IMR-90 (cell line): ENCODE measurements at regions not wholly inside any gene's neighbourhood (a gene's known extent, or its start where the extent isn't known, plus 50 kb on each side); places are given as distances from the start of the nearest gene placed in this dataset.

Source experiments
- ATAC-seq: fragments of 200-7000 bp; cut with Tn5 transposase; 2 replicates; pipeline ENCODE4 v1.9.1; 2020; ENCODE audit warnings: low read depth, mild to moderate bottlenecking, moderate library complexity
- BruUV-seq: library from RNA; stranded (reverse); fragments of 400-500 nt; replicated peaks from 2 replicates; lab custom pipeline; 2021; lab: Mats Ljungman, UMichigan
- CTCF ChIA-PET: fragments of 300-600 bp; formaldehyde crosslinking; extraction: SDS; loops from one replicate; lab custom pipeline; 2021; ENCODE audit warnings: antibody characterized with exemption; lab: Yijun Ruan, JAX
- POLR2A ChIA-PET: fragments of 300-600 bp; sonication (Branson Sonifier 250); formaldehyde crosslinking; loops from one replicate; lab custom pipeline; 2022; ENCODE audit warnings: antibody characterized with exemption; ENCODE audit not compliant: unreplicated experiment; lab: Charles Lee
- DNase-seq: peaks from one replicate; pipeline ENCODE4 v3.0.0; 2013
- H2AFZ ChIP-seq: replicated peaks from 2 replicates; pipeline ENCODE3; 2013; ENCODE audit warnings: low read length, mild to moderate bottlenecking; ENCODE audit not compliant: poor library complexity
- H2AK5ac ChIP-seq: 2 replicates; pipeline ENCODE4 v1.6.1; 2013; ENCODE audit warnings: low read depth, low read length, inconsistent platforms
- H2AK9ac ChIP-seq: replicated peaks from 2 replicates; pipeline ENCODE3; 2013; ENCODE audit warnings: mild to moderate bottlenecking, low read depth, low read length, moderate library complexity; ENCODE audit not compliant: poor library complexity
- H2BK120ac ChIP-seq: 2 replicates; pipeline ENCODE4 v1.6.1; 2013; ENCODE audit warnings: low read depth, low read length, inconsistent platforms
- H2BK15ac ChIP-seq: 3 replicates; pipeline ENCODE4 v1.6.1; 2013; ENCODE audit warnings: low read depth, low read length, inconsistent platforms
- H2BK20ac ChIP-seq: 2 replicates; pipeline ENCODE4 v1.6.1; 2013; ENCODE audit warnings: low read depth, mild to moderate bottlenecking, inconsistent platforms, low read length, moderate library complexity
- H2BK5ac ChIP-seq: 2 replicates; pipeline ENCODE4 v1.6.1; 2013; ENCODE audit warnings: mild to moderate bottlenecking, low read depth, low read length, inconsistent platforms; ENCODE audit not compliant: poor library complexity, severe bottlenecking
- H3K14ac ChIP-seq: replicated peaks from 2 replicates; pipeline ENCODE4 v1.6.1; 2013; ENCODE audit warnings: low read depth, low read length, inconsistent platforms
- H3K18ac ChIP-seq: 2 replicates; pipeline ENCODE4 v1.6.1; 2013; ENCODE audit warnings: low read depth, low read length, control low read depth
- H3K23ac ChIP-seq: 2 replicates; pipeline ENCODE4 v1.6.1; 2013; ENCODE audit warnings: low read depth, low read length, inconsistent platforms
- H3K27ac ChIP-seq: 2 replicates; pipeline ENCODE4 v1.5.1; 2013; ENCODE audit warnings: mild to moderate bottlenecking, control low read depth, low read length; ENCODE audit not compliant: insufficient read depth
- H3K27me3 ChIP-seq: 2 replicates; pipeline ENCODE4 v1.6.1; 2013; ENCODE audit warnings: low read length; ENCODE audit not compliant: control insufficient read depth, insufficient read depth
- H3K36me3 ChIP-seq: 2 replicates; pipeline ENCODE4 v1.6.1; 2013; ENCODE audit warnings: low read length, mixed read lengths; ENCODE audit not compliant: control insufficient read depth, insufficient read depth
- H3K4ac ChIP-seq: 2 replicates; pipeline ENCODE4 v1.6.1; 2013; ENCODE audit warnings: low read depth, low read length, inconsistent platforms
- H3K4me1 ChIP-seq: 2 replicates; pipeline ENCODE4 v1.6.1; 2013; ENCODE audit warnings: low read length, mixed read lengths; ENCODE audit not compliant: control insufficient read depth, insufficient read depth
- H3K4me2 ChIP-seq: 2 replicates; pipeline ENCODE4 v1.6.1; 2013; ENCODE audit warnings: low read depth, mild to moderate bottlenecking, control low read depth, low read length, moderate library complexity
- H3K4me3 ChIP-seq: 2 replicates; pipeline ENCODE4 v1.5.1; 2013; ENCODE audit warnings: low read depth, mild to moderate bottlenecking, control low read depth, low read length, moderate library complexity; ENCODE audit not compliant: insufficient read depth
- H3K56ac ChIP-seq: 2 replicates; pipeline ENCODE4 v1.6.1; 2013; ENCODE audit warnings: low read length, inconsistent platforms; ENCODE audit not compliant: insufficient read depth; ENCODE audit errors: extremely low read depth
- H3K79me1 ChIP-seq, 2 experiments: 2 replicates each; pipeline ENCODE4 v1.6.1; 2013; ENCODE audit warnings: low read length in 2 of 2, inconsistent platforms in 1 of 2, low read depth in 1 of 2
- H3K9ac ChIP-seq: 2 replicates; pipeline ENCODE4 v1.6.1; 2013; ENCODE audit warnings: low read depth, low read length, control low read depth
- H3K9me1 ChIP-seq: 2 replicates; pipeline ENCODE4 v1.6.1; 2013; ENCODE audit warnings: low read length, inconsistent platforms; ENCODE audit not compliant: insufficient read depth
- H3K9me3 ChIP-seq: 2 replicates; pipeline ENCODE4 v1.6.1; 2013; ENCODE audit warnings: low read length; ENCODE audit not compliant: control insufficient read depth, insufficient read depth
- H4K20me1 ChIP-seq: 2 replicates; pipeline ENCODE4 v1.6.1; 2013; ENCODE audit warnings: low read length, inconsistent platforms; ENCODE audit not compliant: insufficient read depth
- H4K5ac ChIP-seq: 2 replicates; pipeline ENCODE4 v1.6.1; 2013; ENCODE audit warnings: mild to moderate bottlenecking, low read depth, low read length, control low read depth
- H4K8ac ChIP-seq, 2 experiments: 2 replicates each; pipeline ENCODE4 v1.6.1; 2013; ENCODE audit warnings: low read depth in 2 of 2, low read length in 2 of 2, control low read depth in 1 of 2, inconsistent platforms in 1 of 2
- H4K91ac ChIP-seq: 2 replicates; pipeline ENCODE4 v1.6.1; 2013; ENCODE audit warnings: low read depth, low read length, inconsistent platforms; ENCODE audit not compliant: insufficient read depth
- CHD1 ChIP-seq: IDR thresholded peaks from 2 replicates; pipeline ENCODE4 v1.6.1; 2012; ENCODE audit warnings: low read depth, low read length, improper control_type of control experiment
- CTCF ChIP-seq: conservative IDR thresholded peaks from 2 replicates; pipeline ENCODE4 v1.5.1; 2012; ENCODE audit warnings: mild to moderate bottlenecking, low read depth, low read length, improper control_type of control experiment
- MAFK ChIP-seq: IDR thresholded peaks from 2 replicates; pipeline ENCODE4 v1.6.1; 2012; ENCODE audit warnings: low read depth, low read length, improper control_type of control experiment
- MAZ ChIP-seq: IDR thresholded peaks from 2 replicates; pipeline ENCODE4 v1.6.1; 2012; ENCODE audit warnings: low read depth, mild to moderate bottlenecking, low read length, improper control_type of control experiment, moderate library complexity, borderline replicate concordance
- POLR2A ChIP-seq: IDR thresholded peaks from 2 replicates; pipeline ENCODE4 v1.6.1; 2012; ENCODE audit warnings: mild to moderate bottlenecking, low read depth, low read length
- WGBS, 2 experiments: methylation state at CpG; one replicate each; pipeline versions ENCODE4 v1.1.5 to v1.1.7; 2013; ENCODE audit warnings: missing lambda C conversion rate in 2 of 2; ENCODE audit not compliant: insufficient read length in 1 of 2; ENCODE audit errors: extremely low coverage in 2 of 2; 5-methylcytosine and 5-hydroxymethylcytosine counted together
- dilution Hi-C: fragments of 300-500 bp; cut with HindIII; formaldehyde crosslinking; loops from one replicate; pipeline ENCODE4 v1.14.3; 2018; ENCODE audit warnings: low sequenced_read_pairs; ENCODE audit not compliant: unreplicated experiment
- in situ Hi-C: fragments of 300-500 bp; cut with MboI; formaldehyde crosslinking; loops from 3 replicates; pipeline ENCODE4 v1.14.3; 2019; ENCODE audit warnings: low sequenced_read_pairs, inconsistent platforms, mixed read lengths
- intact Hi-C: fragments of 100-400 bp; cut with micrococcal nuclease; formaldehyde crosslinking; loops from 2 replicates; pipeline ENCODE4 v1.10.0; 2022

DNA sequence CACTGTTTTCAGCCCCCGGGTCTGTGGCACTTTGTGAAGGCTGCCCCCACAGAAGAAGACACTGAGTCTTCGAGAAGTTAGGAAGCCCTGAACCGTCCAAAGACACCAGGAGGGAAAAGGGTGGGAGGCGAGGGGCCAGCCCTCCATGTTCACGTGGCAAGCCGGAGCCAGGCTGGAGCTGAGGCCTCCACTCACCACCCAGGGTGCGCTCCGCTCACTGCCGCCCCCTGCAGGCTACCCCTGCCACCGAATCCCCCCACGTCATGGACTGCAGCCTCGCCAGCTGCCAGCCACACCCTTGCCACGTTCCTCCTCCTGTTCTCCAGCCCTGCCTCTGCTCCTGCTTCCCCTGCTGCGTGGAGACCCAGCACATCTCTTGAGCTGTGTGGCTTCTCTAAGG is 59.0 kb upstream of the EN2 start:
- no peak overlapping the region for H3K14ac ChIP-seq
- no peak overlapping the region for H2BK120ac ChIP-seq
- intact Hi-C loops = no loop called here
- H4K20me1 ChIP-seq = no peaks in the 10 kb centered on the region
- no peak overlapping the region for H3K9ac ChIP-seq
- no peak overlapping the region for H2AK9ac ChIP-seq
- no peak overlapping the region for H2BK15ac ChIP-seq
- H4K91ac ChIP-seq = no peak overlapping the region
- DNase-seq (no peak), ATAC-seq (no peak)
- H3K9me3 ChIP-seq = no peaks in the 10 kb centered on the region
- no peak overlapping the region for H4K5ac ChIP-seq
- no peak for TF ChIP-seq MAFK
- TF ChIP-seq CHD1 = no peak
- TF ChIP-seq MAZ = no peak
- TF ChIP-seq CTCF = no peak
- no peak for TF ChIP-seq POLR2A
- no peak overlapping the region for H2AK5ac ChIP-seq
- no TSS peak for BruUV-seq
- no peak overlapping the region for H3K4me2 ChIP-seq
- H3K56ac ChIP-seq = no peak overlapping the region
- no peaks in the 10 kb centered on the region for H3K36me3 ChIP-seq
- H3K79me1 ChIP-seq = no peaks in the 10 kb centered on the region
- H2BK20ac ChIP-seq = no peak overlapping the region
- in situ Hi-C loops = loop anchor here (25.0 kb wide), 1 partner anchor 363 kb away; no protein-coding TSS in a partner anchor
- no peak overlapping the region for H2BK5ac ChIP-seq
- no peaks in the 10 kb centered on the region for H3K4me1 ChIP-seq
- CTCF ChIA-PET = no interaction called here
- POLR2A ChIA-PET = no interaction called here
- H3K27ac ChIP-seq = no peak overlapping the region
- peaks cover 2% of the 10 kb centered on the region; the same call in 1 of the 2 replicates for H3K27me3 ChIP-seq
- H4K8ac ChIP-seq = no peak overlapping the region
- no peaks in the 10 kb centered on the region for H3K9me1 ChIP-seq
- no peak overlapping the region for H2AFZ ChIP-seq
- no peak overlapping the region for H3K4ac ChIP-seq
- 47% methylated on average over 5 of the region's 14 CpGs; no CpG with 5 or more reads in 1 of the 2 experiments for WGBS, 2 experiments
- no peak overlapping the region for H3K18ac ChIP-seq
- no peak overlapping the region for H3K4me3 ChIP-seq
- H3K23ac ChIP-seq = no peak overlapping the region
- dilution Hi-C loops = no loop called here
